Forelimb muscle (tissue), 1 donor: ENCODE measurements at regions not wholly inside any gene's neighbourhood (a gene's known extent, or its start where the extent isn't known, plus 50 kb on each side); places are given as distances from the start of the nearest gene placed in this dataset.
A peak's percentile ranks its signal among the peaks of the same experiment; 100 is the strongest.

Experiments used
- DNase-seq: peaks from one replicate; pipeline ENCODE4 v3.0.0-alpha.2; 2013; ENCODE audit warnings: low read depth

GRCh38 chr14:95413289-95414215, 93.8 kb upstream of the CLMN start:
- no peak for DNase-seq

GRCh38 chr14:95410838-95411237, 91.1 kb upstream of the CLMN start:
- no peak for DNase-seq

- DNase-seq, result no peak
These were observed 90.0 kb upstream of the CLMN start for GRCh38 chr14:95409477-95410272.

- DNase-seq, result no peak
These were observed 89.2 kb upstream of the CLMN start for GRCh38 chr14:95408731-95409476.

- DNase-seq, result no peak
These were observed 87.6 kb upstream of the CLMN start for GRCh38 chr14:95407354-95407753.

GRCh38 chr14:95406756-95407277, 87.1 kb upstream of the CLMN start:
- DNase-seq, result no peak

GRCh38 chr14:95404583-95404982, 84.9 kb upstream of the CLMN start:
- no peak for DNase-seq

- DNase-seq, result peak; percentile 58
These were observed 82.9 kb upstream of the CLMN start for GRCh38 chr14:95402578-95402977.

- DNase-seq, result no peak
These were observed 82.5 kb upstream of the CLMN start for GRCh38 chr14:95402176-95402575.

- no peak for DNase-seq
These were observed 79.2 kb upstream of the CLMN start for GRCh38 chr14:95398630-95399547.

- DNase-seq, result no peak
These were observed 77.6 kb upstream of the CLMN start for GRCh38 chr14:95397325-95397724.

GRCh38 chr14:95396221-95396620, 76.5 kb upstream of the CLMN start:
- no peak for DNase-seq

GRCh38 chr14:95395098-95395737, 75.5 kb upstream of the CLMN start:
- DNase-seq, result no peak

- no peak for DNase-seq
These were observed 74.8 kb upstream of the CLMN start for GRCh38 chr14:95394297-95395097.

GRCh38 chr14:95392841-95393240, 73.1 kb upstream of the CLMN start:
- no peak for DNase-seq

GRCh38 chr14:95391331-95391730, 71.6 kb upstream of the CLMN start:
- no peak for DNase-seq

- DNase-seq, result no peak
These were observed 69.8 kb upstream of the CLMN start for GRCh38 chr14:95389471-95390011.

- DNase-seq, result no peak
These were observed 69.0 kb upstream of the CLMN start for GRCh38 chr14:95388699-95389098.

GRCh38 chr14:95387826-95388445, 68.2 kb upstream of the CLMN start:
- no peak for DNase-seq
